Smooth muscle cell (in vitro differentiated cells): ENCODE measurements at regions not wholly inside any gene's neighbourhood (a gene's known extent, or its start where the extent isn't known, plus 50 kb on each side); places are given as distances from the start of the nearest gene placed in this dataset.

Source experiments
- DNase-seq: peaks from one replicate; lab custom pipeline; 2025; ENCODE audit not compliant: unreplicated experiment; lab: John Stamatoyannopoulos, UW
- H2AFZ ChIP-seq: fragments of 200-600 bp; sonication (generic); 2 replicates; pipeline ENCODE4 v1.6.0; 2016; ENCODE audit warnings: antibody characterized with exemption, low read depth, mild to moderate bottlenecking
- H3F3A ChIP-seq: fragments of 200-600 bp; sonication (generic); 2 replicates; pipeline ENCODE4 v1.6.0; 2017; ENCODE audit warnings: antibody characterized with exemption, low read depth
- H3K27ac ChIP-seq: fragments of 200-600 bp; sonication (generic); 2 replicates; pipeline ENCODE4 v1.5.1; 2016; ENCODE audit warnings: low read depth, mild to moderate bottlenecking
- H3K27me3 ChIP-seq: fragments of 200-600 bp; sonication (generic); 2 replicates; pipeline ENCODE4 v1.6.1; 2016; ENCODE audit warnings: low read depth, mild to moderate bottlenecking
- H3K36me3 ChIP-seq: fragments of 200-600 bp; sonication (generic); 2 replicates; pipeline ENCODE4 v1.5.1; 2016; ENCODE audit warnings: low read depth
- H3K4me1 ChIP-seq: fragments of 200-600 bp; sonication (generic); 2 replicates; pipeline ENCODE4 v1.5.1; 2016; ENCODE audit warnings: low read depth
- H3K4me2 ChIP-seq: fragments of 200-600 bp; sonication (generic); 2 replicates; pipeline ENCODE4 v1.6.0; 2016; ENCODE audit warnings: mild to moderate bottlenecking
- H3K4me3 ChIP-seq: fragments of 200-600 bp; sonication (generic); 2 replicates; pipeline ENCODE4 v1.5.1; 2016; ENCODE audit warnings: mild to moderate bottlenecking
- H3K79me2 ChIP-seq: fragments of 200-600 bp; sonication (generic); 2 replicates; pipeline ENCODE4 v1.6.0; 2016; ENCODE audit warnings: low read depth, mild to moderate bottlenecking
- H3K9ac ChIP-seq: fragments of 200-600 bp; sonication (generic); 2 replicates; pipeline ENCODE4 v1.6.0; 2016; ENCODE audit warnings: low read depth
- H3K9me3 ChIP-seq: fragments of 200-600 bp; sonication (generic); replicated peaks from 2 replicates; pipeline ENCODE4 v1.5.1; 2016; ENCODE audit warnings: low read depth
- H4K20me1 ChIP-seq: fragments of 200-600 bp; sonication (generic); 2 replicates; pipeline ENCODE4 v1.6.0; 2016; ENCODE audit warnings: low read depth
- WGBS: methylation state at CpG from one replicate; pipeline ENCODE4 v1.1.7; 2016; ENCODE audit warnings: low lambda C conversion rate; 5-methylcytosine and 5-hydroxymethylcytosine counted together
- TF ChIP-seq, protein P1 (sequence below): fragments of 200-600 bp; sonication (generic); IDR thresholded peaks from 2 replicates; pipeline ENCODE4 v1.5.1; 2017; ENCODE audit warnings: borderline replicate concordance, mild to moderate bottlenecking, antibody characterized with exemption; ENCODE audit not compliant: insufficient read depth, poor library complexity, severe bottlenecking

DNA sequence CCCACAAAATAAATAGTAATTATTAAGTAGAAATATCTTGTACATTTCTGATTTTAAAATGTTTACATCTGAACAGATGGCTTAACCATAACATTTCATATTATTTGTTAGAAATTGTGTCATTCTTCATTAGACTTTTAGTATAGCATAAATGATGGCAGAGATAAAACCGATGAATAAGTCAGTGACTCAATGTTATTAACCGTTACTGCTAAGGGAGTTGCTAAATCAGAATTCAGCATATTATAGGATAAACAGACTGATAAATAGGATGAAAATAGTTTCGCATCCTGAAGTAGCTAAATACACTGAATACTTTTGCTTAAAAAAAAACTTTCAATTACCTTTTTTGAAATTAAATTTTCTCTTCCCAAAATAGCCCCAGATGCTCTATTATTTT lies 610.6 kb upstream of the ZP4 start:
- H3K4me3 ChIP-seq = no peak overlapping the region
- no peaks in the 10 kb centered on the region for H3K4me1 ChIP-seq
- no peak overlapping the region for H3K9ac ChIP-seq
- H3K27me3 ChIP-seq = no peaks in the 10 kb centered on the region
- H3K27ac ChIP-seq = no peak overlapping the region
- H3K79me2 ChIP-seq = no peaks in the 10 kb centered on the region
- 80% methylated on average over 3 of the region's 3 CpGs for WGBS
- H3K4me2 ChIP-seq = no peak overlapping the region
- no peak for DNase-seq
- TF ChIP-seq, protein P1, sequence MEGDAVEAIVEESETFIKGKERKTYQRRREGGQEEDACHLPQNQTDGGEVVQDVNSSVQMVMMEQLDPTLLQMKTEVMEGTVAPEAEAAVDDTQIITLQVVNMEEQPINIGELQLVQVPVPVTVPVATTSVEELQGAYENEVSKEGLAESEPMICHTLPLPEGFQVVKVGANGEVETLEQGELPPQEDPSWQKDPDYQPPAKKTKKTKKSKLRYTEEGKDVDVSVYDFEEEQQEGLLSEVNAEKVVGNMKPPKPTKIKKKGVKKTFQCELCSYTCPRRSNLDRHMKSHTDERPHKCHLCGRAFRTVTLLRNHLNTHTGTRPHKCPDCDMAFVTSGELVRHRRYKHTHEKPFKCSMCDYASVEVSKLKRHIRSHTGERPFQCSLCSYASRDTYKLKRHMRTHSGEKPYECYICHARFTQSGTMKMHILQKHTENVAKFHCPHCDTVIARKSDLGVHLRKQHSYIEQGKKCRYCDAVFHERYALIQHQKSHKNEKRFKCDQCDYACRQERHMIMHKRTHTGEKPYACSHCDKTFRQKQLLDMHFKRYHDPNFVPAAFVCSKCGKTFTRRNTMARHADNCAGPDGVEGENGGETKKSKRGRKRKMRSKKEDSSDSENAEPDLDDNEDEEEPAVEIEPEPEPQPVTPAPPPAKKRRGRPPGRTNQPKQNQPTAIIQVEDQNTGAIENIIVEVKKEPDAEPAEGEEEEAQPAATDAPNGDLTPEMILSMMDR = no peak
- no peaks in the 10 kb centered on the region for H4K20me1 ChIP-seq
- H3K9me3 ChIP-seq = no peaks in the 10 kb centered on the region
- no peak overlapping the region for H2AFZ ChIP-seq
- H3K36me3 ChIP-seq = no peaks in the 10 kb centered on the region
- no peaks in the 10 kb centered on the region for H3F3A ChIP-seq

DNA sequence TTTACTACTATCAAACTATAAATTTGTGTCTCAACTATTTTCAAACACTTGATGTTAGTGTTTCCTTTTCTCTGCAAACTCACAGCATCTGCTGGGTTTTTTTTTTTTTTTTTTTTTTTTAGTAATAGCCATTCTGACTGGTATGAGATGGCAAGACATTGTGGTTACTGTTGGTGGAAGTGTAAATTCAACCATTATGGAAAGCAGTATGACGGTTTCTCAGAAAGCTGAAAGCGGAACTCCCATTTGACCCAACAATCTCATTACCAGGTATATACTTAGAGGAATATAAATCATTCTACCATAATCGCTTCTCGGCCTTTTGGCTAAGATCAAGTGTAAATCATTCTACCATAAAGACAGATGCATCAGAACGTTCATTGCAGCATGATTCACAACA lies 608.3 kb upstream of the ZP4 start:
- H3F3A ChIP-seq = no peaks in the 10 kb centered on the region
- H2AFZ ChIP-seq = no peak overlapping the region
- no peak overlapping the region for H3K9ac ChIP-seq
- TF ChIP-seq, protein P1 = no peak
- WGBS = 91% methylated on average over 5 of the region's 5 CpGs
- no peaks in the 10 kb centered on the region for H4K20me1 ChIP-seq
- H3K27me3 ChIP-seq = no peaks in the 10 kb centered on the region
- H3K4me1 ChIP-seq = no peaks in the 10 kb centered on the region
- H3K4me2 ChIP-seq = no peak overlapping the region
- no peaks in the 10 kb centered on the region for H3K79me2 ChIP-seq
- H3K9me3 ChIP-seq = no peaks in the 10 kb centered on the region
- no peak for DNase-seq
- H3K4me3 ChIP-seq = no peak overlapping the region
- no peak overlapping the region for H3K27ac ChIP-seq
- H3K36me3 ChIP-seq = no peaks in the 10 kb centered on the region

DNA sequence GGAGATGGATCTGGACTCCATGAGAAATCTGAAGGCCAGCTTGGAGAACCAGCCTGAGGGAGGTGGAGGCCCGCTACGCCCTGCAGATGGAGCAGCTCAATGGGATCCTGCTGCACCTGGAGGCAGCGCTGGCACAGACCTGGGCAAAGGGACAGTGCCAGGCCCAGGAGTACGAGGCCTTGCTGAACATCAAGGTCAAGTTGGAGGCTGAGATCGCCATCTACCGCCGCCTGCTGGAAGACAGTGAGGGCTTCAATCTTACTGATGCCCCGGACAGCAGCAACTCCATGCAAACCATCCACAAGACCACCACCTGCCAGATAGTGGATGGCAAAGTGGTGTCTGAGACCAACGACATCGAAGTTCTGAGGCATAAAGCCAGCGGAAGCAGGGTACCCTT lies 601.5 kb upstream of the ZP4 start:
- Histone ChIP-seq H3F3A (no peaks in the 10 kb centered on the region), H3K27ac (no peak overlapping the region), H3K79me2 (no peaks in the 10 kb centered on the region), H3K9ac (no peak overlapping the region), H3K27me3 (no peaks in the 10 kb centered on the region), H4K20me1 (no peaks in the 10 kb centered on the region), H2AFZ (no peak overlapping the region), H3K4me3 (no peak overlapping the region), H3K4me2 (no peak overlapping the region), H3K4me1 (no peaks in the 10 kb centered on the region), H3K36me3 (no peaks in the 10 kb centered on the region), H3K9me3 (no peaks in the 10 kb centered on the region)
- WGBS = 90% methylated on average over 11 of the region's 11 CpGs
- DNase-seq = no peak
- TF ChIP-seq, protein P1 = no peak

DNA sequence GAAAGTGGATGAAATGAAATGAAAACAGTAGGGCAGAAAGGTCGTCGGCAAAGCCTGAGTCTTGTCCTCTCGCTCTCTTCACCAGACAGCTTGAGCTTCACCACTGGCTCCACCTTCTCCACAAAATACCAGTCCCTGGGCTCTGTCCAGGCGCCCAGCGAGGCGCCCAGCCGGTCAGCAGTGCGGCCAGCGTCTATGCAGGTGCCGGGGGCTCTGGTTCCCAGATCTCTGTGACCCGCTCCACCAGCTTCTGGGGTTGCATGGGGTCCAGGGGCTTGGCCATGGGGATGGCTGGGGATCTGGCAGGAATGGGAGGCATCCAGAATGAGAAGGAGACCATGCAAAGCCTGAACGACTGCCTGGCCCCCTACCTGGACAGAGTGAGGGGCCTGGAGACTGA lies 600.5 kb upstream of the ZP4 start:
- H3K9me3 ChIP-seq = no peaks in the 10 kb centered on the region
- no peaks in the 10 kb centered on the region for H3K79me2 ChIP-seq
- no peak overlapping the region for H3K4me3 ChIP-seq
- no peaks in the 10 kb centered on the region for H4K20me1 ChIP-seq
- H3K27me3 ChIP-seq = no peaks in the 10 kb centered on the region
- H3K9ac ChIP-seq = no peak overlapping the region
- no peak for DNase-seq
- H3K36me3 ChIP-seq = no peaks in the 10 kb centered on the region
- WGBS = 94% methylated on average over 12 of the region's 12 CpGs
- H2AFZ ChIP-seq = no peak overlapping the region
- H3K4me2 ChIP-seq = no peak overlapping the region
- H3K4me1 ChIP-seq = no peaks in the 10 kb centered on the region
- H3F3A ChIP-seq = no peaks in the 10 kb centered on the region
- TF ChIP-seq, protein P1 = no peak
- H3K27ac ChIP-seq = no peak overlapping the region
